Right lobe of liver (tissue), 6 donors: ENCODE measurements at regions not wholly inside any gene's neighbourhood (a gene's known extent, or its start where the extent isn't known, plus 50 kb on each side); places are given as distances from the start of the nearest gene placed in this dataset.
A peak's percentile ranks its signal among the peaks of the same experiment; 100 is the strongest.

Source experiments
- ATAC-seq, 4 donors: fragments of 200-7000 bp; cut with Tn5 transposase; one replicate each; pipeline ENCODE4 v1.9.1; 2020; ENCODE audit warnings: mild to moderate bottlenecking in 4 of 4, moderate library complexity in 4 of 4
- DNase-seq, 3 donors: peaks; one replicate each; pipeline ENCODE4 v3.0.0-alpha.2; 2020
- H3K27ac ChIP-seq, 3 donors: fragments of 200-600 bp; one replicate each; pipeline ENCODE4 v1.8.0; 2022
- H3K27me3 ChIP-seq, 2 donors: fragments of 200-600 bp; one replicate each; pipeline ENCODE4 v1.8.0; 2022
- H3K36me3 ChIP-seq, 4 donors: fragments of 200-600 bp; sonication (generic) in 1 of 4; one replicate each; pipeline versions ENCODE4 v1.5.1 to v1.8.0; 2017 to 2022; ENCODE audit warnings: control low read depth in 1 of 4
- H3K4me1 ChIP-seq, 4 donors: fragments of 200-600 bp; sonication (generic) in 1 of 4; one replicate each; pipeline versions ENCODE4 v1.5.1 to v1.8.0; 2017 to 2022; ENCODE audit warnings: control low read depth in 1 of 4
- H3K4me3 ChIP-seq, 3 donors: fragments of 200-600 bp; one replicate each; pipeline ENCODE4 v1.8.0; 2022
- H3K9me3 ChIP-seq, 4 donors: fragments of 200-600 bp; sonication (generic) in 1 of 4; one replicate each; pipeline versions ENCODE4 v1.5.1 to v1.8.0; 2017 to 2022; ENCODE audit warnings: control low read depth in 1 of 4
- CTCF ChIP-seq, 4 donors: fragments of 200-600 bp in 3 of 4; fragments of 450-650 bp in 1 of 4; IDR thresholded peaks; one replicate each; pipeline versions ENCODE4 v1.5.1 to v1.8.0; 2016 to 2022; ENCODE audit warnings: antibody characterized with exemption in 4 of 4, mild to moderate bottlenecking in 2 of 4
- POLR2A ChIP-seq: fragments of 450-650 bp; IDR thresholded peaks from one replicate; pipeline ENCODE4 v1.6.1; 2017; ENCODE audit warnings: antibody characterized with exemption, mild to moderate bottlenecking
- WGBS: methylation state at CpG from one replicate; pipeline ENCODE4 v1.1.6; 2018; ENCODE audit warnings: low coverage, low lambda C conversion rate; ENCODE audit not compliant: insufficient coverage; ENCODE audit errors: missing lambda C conversion rate; 5-methylcytosine and 5-hydroxymethylcytosine counted together
- intact Hi-C, 2 donors: fragments of 100-400 bp; cut with DNase I; formaldehyde crosslinking; loops; one replicate each; pipeline versions ENCODE4 v1.11.2 to v1.14.1; 2022
- donor health status: DM: no; HTN: yes; CAD: no.
- donor health status: DM: no; HTN: no; CAD: no.
- donor health status: DM: no; HTN: no; CAD: no.
- donor health status: DM: no; HTN: yes; CAD: no.
- donor health status: DM: no; HTN: yes; CAD: no.

DNA sequence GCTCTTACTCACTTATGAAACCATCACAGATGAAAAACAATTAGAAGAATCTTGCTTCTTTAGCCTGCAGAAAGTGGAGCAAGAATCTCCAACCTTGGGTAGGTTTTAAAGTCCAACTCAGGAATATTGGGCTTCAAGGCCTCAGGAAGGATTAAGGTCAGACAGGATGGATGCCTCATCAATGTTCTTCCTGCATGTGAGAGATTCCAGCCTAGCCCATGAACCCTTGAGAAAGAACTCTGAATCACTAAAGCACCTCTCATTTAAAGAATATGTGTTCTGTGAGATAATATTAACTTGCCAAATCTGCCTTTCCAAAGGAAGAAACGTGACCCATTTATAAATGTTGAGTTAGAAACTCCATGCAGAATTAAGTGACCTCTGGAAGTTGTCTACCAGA is 345.2 kb upstream of the CAMK1G start:
- Histone ChIP-seq H3K27me3 (no peaks in the 10 kb centered on the region), H3K4me3 (no peak overlapping the region), H3K4me1 (no peaks in the 10 kb centered on the region), H3K36me3 (no peaks in the 10 kb centered on the region), H3K9me3 (no peaks in the 10 kb centered on the region), H3K27ac (no peak overlapping the region)
- ATAC-seq = no peak
- TF ChIP-seq CTCF (IDR thresholded peaks at IDR 0.05) (no peak), POLR2A (no peak)
- no peak for DNase-seq
- 67% methylated on average over 1 of the region's 1 CpG for WGBS
- intact Hi-C loops = no loop called here

- Histone ChIP-seq H3K4me1 (no peaks in the 10 kb centered on the region), H3K4me3 (no peak overlapping the region), H3K9me3 (no peaks in the 10 kb centered on the region), H3K27ac (no peak overlapping the region), H3K36me3 (no peaks in the 10 kb centered on the region), H3K27me3 (no peaks in the 10 kb centered on the region)
- 46% methylated on average over 2 of the region's 2 CpGs for WGBS
- DNase-seq = no peak
- no peak for ATAC-seq
- TF ChIP-seq POLR2A (no peak), CTCF (IDR thresholded peaks at IDR 0.05) (no peak)
- intact Hi-C loops = no loop called here
These were observed 343.2 kb upstream of the CAMK1G start for GRCh38 chr1:209240351-209240750.

DNA sequence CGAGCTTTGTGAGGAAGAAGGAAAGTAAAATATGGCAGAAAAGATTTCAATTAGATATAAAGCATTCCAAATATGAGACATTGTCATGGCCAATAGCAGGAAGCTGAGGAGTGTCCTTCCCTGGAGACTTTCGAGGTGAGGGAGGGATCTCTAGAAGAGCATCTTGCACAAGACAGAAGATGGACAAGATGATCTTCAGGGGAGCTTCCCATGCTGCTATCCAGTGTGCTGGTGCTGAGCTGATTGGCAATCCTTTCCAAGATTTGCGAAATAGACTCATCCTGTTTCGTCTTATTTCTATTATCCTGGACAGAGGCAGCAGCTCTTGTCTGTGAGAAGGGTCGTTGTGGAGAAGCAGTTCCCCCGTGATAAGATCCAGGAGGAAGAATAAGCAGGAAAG is 342.0 kb upstream of the CAMK1G start:
- Histone ChIP-seq H3K4me1 (no peaks in the 10 kb centered on the region), H3K27me3 (no peaks in the 10 kb centered on the region), H3K4me3 (no peak overlapping the region), H3K36me3 (no peaks in the 10 kb centered on the region), H3K9me3 (no peaks in the 10 kb centered on the region), H3K27ac (no peak overlapping the region)
- no peak for DNase-seq
- no peak for TF ChIP-seq POLR2A
- TF ChIP-seq CTCF (IDR thresholded peaks at IDR 0.05) = no peak
- intact Hi-C loops = no loop called here
- WGBS = 40% methylated on average over 6 of the region's 6 CpGs
- no peak for ATAC-seq

DNA sequence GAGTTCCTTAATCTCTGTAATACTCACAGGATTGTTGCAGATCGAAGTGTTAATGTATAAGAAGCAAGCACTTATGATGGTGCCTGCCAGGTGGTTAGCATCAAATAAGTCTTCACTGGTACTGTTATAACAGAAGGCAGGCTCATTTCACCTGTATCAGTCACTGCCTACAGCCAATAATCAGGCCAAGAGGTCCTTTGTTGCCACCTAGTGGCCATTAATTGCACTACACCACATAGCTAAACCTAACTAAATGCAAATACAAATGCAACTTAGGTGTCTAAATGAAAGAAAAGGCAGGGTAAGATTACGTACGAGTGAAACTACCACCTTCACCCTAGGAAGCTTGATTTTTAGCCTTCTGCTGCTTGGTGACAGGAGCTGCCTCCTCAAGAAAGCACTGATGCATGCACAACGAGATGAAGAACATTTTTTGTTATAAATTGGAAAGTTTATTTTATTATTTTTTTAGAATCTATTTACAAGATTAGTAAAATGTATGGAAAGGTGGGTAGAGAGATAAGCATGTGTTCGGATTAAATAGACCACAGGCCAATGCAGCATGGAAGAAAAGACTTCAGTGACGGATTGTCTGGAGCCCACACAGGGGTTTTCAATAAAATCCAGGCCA is 334.8 kb upstream of the CAMK1G start:
- Histone ChIP-seq H3K4me3 (no peak overlapping the region), H3K9me3 (no peaks in the 10 kb centered on the region), H3K4me1 (no peaks in the 10 kb centered on the region), H3K36me3 (no peaks in the 10 kb centered on the region), H3K27me3 (no peaks in the 10 kb centered on the region), H3K27ac (no peak overlapping the region)
- TF ChIP-seq POLR2A = no peak
- peak; percentile 86 to 96 (median 94) for TF ChIP-seq CTCF (IDR thresholded peaks at IDR 0.05)
- peak; percentile 87 to 93 (median 90) for ATAC-seq
- DNase-seq = peak in 1 of 3 donors; percentile 50
- WGBS = 23% methylated on average over 6 of the region's 6 CpGs
- intact Hi-C loops = no loop called here

DNA sequence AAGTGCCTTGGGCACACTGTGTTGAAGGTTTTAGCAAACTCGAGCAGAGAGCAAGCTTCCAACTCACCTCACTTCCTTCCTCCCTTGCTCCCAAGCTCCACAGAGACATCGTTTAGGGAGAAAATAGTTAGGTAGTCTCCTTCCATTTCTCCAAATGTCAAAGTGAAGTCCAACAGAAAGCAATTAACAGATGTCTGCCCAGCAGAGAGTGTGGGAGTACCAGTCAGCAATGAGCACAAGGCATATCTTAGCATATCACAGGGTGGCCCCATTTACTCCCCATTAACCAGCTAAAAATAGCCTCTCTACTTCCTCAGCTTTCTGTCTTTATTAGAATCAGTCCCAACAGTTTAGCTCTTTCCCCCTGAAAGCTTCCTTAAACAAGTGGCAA is 334.2 kb upstream of the CAMK1G start:
- Histone ChIP-seq H3K4me1 (no peaks in the 10 kb centered on the region), H3K27ac (no peak overlapping the region), H3K9me3 (no peaks in the 10 kb centered on the region), H3K27me3 (no peaks in the 10 kb centered on the region), H3K36me3 (no peaks in the 10 kb centered on the region), H3K4me3 (no peak overlapping the region)
- intact Hi-C loops = no loop called here
- 21% methylated on average over 2 of the region's 2 CpGs for WGBS
- no peak for TF ChIP-seq POLR2A
- no peak for TF ChIP-seq CTCF (IDR thresholded peaks at IDR 0.05)
- ATAC-seq (no peak), DNase-seq (no peak)
